HCT116 (cell line): ENCODE measurements at regions not wholly inside any gene's neighbourhood (a gene's known extent, or its start where the extent isn't known, plus 50 kb on each side); places are given as distances from the start of the nearest gene placed in this dataset.

Source experiments
- ATAC-seq: fragments of 200-7000 bp; cut with Tn5 transposase; 2 replicates; pipeline ENCODE4 v1.9.1; 2020; ENCODE audit warnings: mild to moderate bottlenecking, moderate library complexity
- BruUV-seq: library from RNA; stranded (reverse); fragments of 400-500 nt; replicated peaks from 2 replicates; lab custom pipeline; 2021; lab: Mats Ljungman, UMichigan
- CTCF ChIA-PET: fragments of 300-600 bp; sonication (Branson Sonifier 250); formaldehyde crosslinking; loops from one replicate; lab custom pipeline; 2021; ENCODE audit warnings: antibody characterized with exemption; lab: Charles Lee
- POLR2A ChIA-PET: fragments of 300-600, 350-600 bp; sonication (Branson Sonifier 250); formaldehyde crosslinking; loops from one replicate; lab custom pipeline; 2021; ENCODE audit warnings: antibody characterized with exemption; lab: Charles Lee
- RAD21 ChIA-PET, 2 experiments: fragments of 300-600 bp; sonication (Branson Sonifier 250); formaldehyde crosslinking; loops; one replicate each; lab custom pipeline; 2023; ENCODE audit warnings: low total read pairs in 2 of 2; ENCODE audit not compliant: uncharacterized antibody in 2 of 2, unreplicated experiment in 2 of 2, low non-redundant PET in 1 of 2; lab: Charles Lee
- DNase-seq: peaks from one replicate; pipeline ENCODE4 v3.0.0-alpha.2; 2010; ENCODE audit warnings: low read depth, low spot score
- H2AFZ ChIP-seq: fragments of 200-600 bp; shearing (Covaris generic), sonication (generic); 2 replicates; pipeline ENCODE4 v1.6.1; 2017; ENCODE audit warnings: low read depth, mixed run types, mixed read lengths, antibody characterized with exemption, low read length; ENCODE audit not compliant: poor library complexity, severe bottlenecking
- H3K27ac ChIP-seq: 2 replicates; pipeline ENCODE4 v1.5.1; 2012; ENCODE audit warnings: low read depth, low read length
- H3K27me3 ChIP-seq: fragments of 200-600 bp; sonication (generic); 2 replicates; pipeline ENCODE4 v1.6.1; 2016; ENCODE audit warnings: mixed run types, low read length, mixed read lengths; ENCODE audit not compliant: insufficient read depth
- H3K36me3 ChIP-seq, 2 experiments: fragments of 200-500 bp in 1 of 2; fragments of 200-600 bp in 1 of 2; sonication (Bioruptor generic) in 1 of 2; sonication (generic) in 1 of 2; 2 replicates each; pipeline versions ENCODE4 v1.5.1 to v1.6.1; 2014 to 2016; ENCODE audit warnings: low read length in 2 of 2, inconsistent platforms in 1 of 2, mixed read lengths in 1 of 2, mixed run types in 1 of 2; ENCODE audit not compliant: insufficient read depth in 2 of 2, control insufficient read depth in 1 of 2
- H3K4me1 ChIP-seq, 2 experiments: fragments of 200-600 bp in 1 of 2; sonication (generic) in 1 of 2; 2 replicates each; pipeline versions ENCODE4 v1.5.1 to v1.6.1; 2012 to 2017; ENCODE audit warnings: low read length in 2 of 2, inconsistent platforms in 1 of 2, mild to moderate bottlenecking in 1 of 2, mixed read lengths in 1 of 2, mixed run types in 1 of 2, moderate library complexity in 1 of 2; ENCODE audit not compliant: insufficient read depth in 2 of 2, control insufficient read depth in 1 of 2
- H3K4me2 ChIP-seq: fragments of 200-600 bp; sonication (generic); 2 replicates; pipeline ENCODE4 v1.6.1; 2017; ENCODE audit warnings: mixed run types, low read length, mixed read lengths
- H3K4me3 ChIP-seq, 2 experiments: fragments of 200-600 bp in 1 of 2; sonication (generic) in 1 of 2; replicated peaks in 1 of 2; 2 replicates each; pipeline ENCODE4 v1.5.1; 2011 to 2016; ENCODE audit warnings: low read length in 2 of 2, control low read depth in 1 of 2, low read depth in 1 of 2, mild to moderate bottlenecking in 1 of 2, mixed read lengths in 1 of 2, mixed run types in 1 of 2
- H3K79me2 ChIP-seq: fragments of 200-600 bp; sonication (generic); 2 replicates; pipeline ENCODE4 v1.6.1; 2017; ENCODE audit warnings: mild to moderate bottlenecking, mixed run types, low read length, moderate library complexity, mixed read lengths; ENCODE audit not compliant: insufficient read depth
- H3K9ac ChIP-seq: fragments of 200-600 bp; sonication (generic); 2 replicates; pipeline ENCODE4 v1.6.1; 2016; ENCODE audit warnings: low read length, mixed read lengths
- H3K9me2 ChIP-seq: fragments of 200-600 bp; sonication (generic), shearing (Covaris generic); 2 replicates; pipeline ENCODE4 v1.6.1; 2017; ENCODE audit warnings: mixed run types, mild to moderate bottlenecking, moderate library complexity; ENCODE audit not compliant: insufficient read depth
- H3K9me3 ChIP-seq, 2 experiments: fragments of 200-500 bp in 1 of 2; fragments of 200-600 bp in 1 of 2; sonication (Bioruptor generic) in 1 of 2; sonication (generic) in 1 of 2; 2 replicates each; pipeline ENCODE4 v1.6.1; 2014 to 2017; ENCODE audit warnings: low read length in 2 of 2, mixed read lengths in 2 of 2, inconsistent platforms in 1 of 2, low read depth in 1 of 2, mild to moderate bottlenecking in 1 of 2, mixed run types in 1 of 2, moderate library complexity in 1 of 2; ENCODE audit not compliant: control insufficient read depth in 1 of 2, insufficient read depth in 1 of 2
- H4K20me1 ChIP-seq: fragments of 200-600 bp; sonication (generic), shearing (Covaris generic); 2 replicates; pipeline ENCODE4 v1.6.1; 2017; ENCODE audit warnings: mixed run types, mild to moderate bottlenecking, moderate library complexity; ENCODE audit not compliant: insufficient read depth
- CBX3 ChIP-seq: IDR thresholded peaks from 2 replicates; pipeline ENCODE4 v1.6.1; 2012; ENCODE audit warnings: low read depth
- ELF1 ChIP-seq: IDR thresholded peaks from 2 replicates; pipeline ENCODE4 v1.6.1; 2012; ENCODE audit warnings: low read depth, borderline replicate concordance
- EZH2 ChIP-seq: fragments of 200-600 bp; sonication (generic); IDR thresholded peaks from 2 replicates; pipeline ENCODE4 v1.6.1; 2017; ENCODE audit warnings: antibody characterized with exemption, mixed run types
- POLR2AphosphoS5 ChIP-seq: IDR thresholded peaks from 2 replicates; pipeline ENCODE4 v1.6.1; 2011; ENCODE audit warnings: mild to moderate bottlenecking, low read depth, low read length, moderate library complexity
- TCF7L2 ChIP-seq: IDR thresholded peaks from 2 replicates; pipeline ENCODE4 v1.7.0; 2011; ENCODE audit warnings: borderline replicate concordance, inconsistent platforms; ENCODE audit not compliant: insufficient read depth, insufficient read length; ENCODE audit errors: extremely low read depth
- ZBTB33 ChIP-seq: IDR thresholded peaks from 2 replicates; pipeline ENCODE4 v1.6.1; 2011; ENCODE audit warnings: mild to moderate bottlenecking, low read length, moderate library complexity; ENCODE audit not compliant: insufficient replicate concordance; ENCODE audit errors: extremely low read depth
- ZNF274 ChIP-seq: fragments of 200-500 bp; sonication (Bioruptor generic); IDR thresholded peaks from 2 replicates; pipeline ENCODE4 v1.6.1; 2014; ENCODE audit warnings: mild to moderate bottlenecking, low read depth, low read length, inconsistent platforms
- intact Hi-C: fragments of 100-400 bp; cut with micrococcal nuclease; formaldehyde crosslinking; loops from 2 replicates; pipeline ENCODE4 v1.10.0; 2022

- no peak overlapping the region for H3K4me3 ChIP-seq
- H3K36me3 ChIP-seq: no peaks in the 10 kb centered on the region
- no peak overlapping the region for H3K27ac ChIP-seq
- RAD21 ChIA-PET: no interaction called here
- no TSS peak for BruUV-seq
- CTCF ChIA-PET: no interaction called here
- ATAC-seq (no peak), DNase-seq (no peak)
- H4K20me1 ChIP-seq: no peaks in the 10 kb centered on the region
- TF ChIP-seq EZH2 (no peak), ZBTB33 (no peak), ZNF274 (no peak), TCF7L2 (no peak)
- H3K9me2 ChIP-seq: no peaks in the 10 kb centered on the region
- no peaks in the 10 kb centered on the region for H3K9me3 ChIP-seq
- H2AFZ ChIP-seq: no peak overlapping the region
- no peaks in the 10 kb centered on the region for H3K79me2 ChIP-seq
- no peak overlapping the region for H3K4me2 ChIP-seq
- H3K9ac ChIP-seq: no peak overlapping the region
- H3K27me3 ChIP-seq: no peaks in the 10 kb centered on the region
- intact Hi-C loops: no loop called here
- POLR2A ChIA-PET: no interaction called here
- no peaks in the 10 kb centered on the region for H3K4me1 ChIP-seq
Observed at GRCh38 chr12:40473962-40474361, 218.3 kb upstream of the CNTN1 start.

- H3K4me3 ChIP-seq: no peak overlapping the region
- intact Hi-C loops: no loop called here
- H3K9ac ChIP-seq: no peak overlapping the region
- no peaks in the 10 kb centered on the region for H3K79me2 ChIP-seq
- H3K27ac ChIP-seq: no peak overlapping the region
- H3K9me2 ChIP-seq: no peaks in the 10 kb centered on the region
- ChIA-PET RAD21 (no interaction called here), POLR2A (no interaction called here), CTCF (no interaction called here)
- H3K9me3 ChIP-seq: no peaks in the 10 kb centered on the region; a peak in 1 of 4 replicates
- no peaks in the 10 kb centered on the region for H3K36me3 ChIP-seq
- DNase-seq: no peak
- H2AFZ ChIP-seq: no peak overlapping the region
- TF ChIP-seq ELF1 (no peak), CBX3 (no peak), POLR2AphosphoS5 (no peak)
- H3K4me2 ChIP-seq: no peak overlapping the region
- H3K27me3 ChIP-seq: no peaks in the 10 kb centered on the region
- H3K4me1 ChIP-seq: no peaks in the 10 kb centered on the region
- no TSS peak for BruUV-seq
- no peak for ATAC-seq
- no peaks in the 10 kb centered on the region for H4K20me1 ChIP-seq
Observed at GRCh38 chr12:40474630-40475029, 217.6 kb upstream of the CNTN1 start.
